HG03175 (cell line): ENCODE measurements at regions not wholly inside any gene's neighbourhood (a gene's known extent, or its start where the extent isn't known, plus 50 kb on each side); places are given as distances from the start of the nearest gene placed in this dataset.
"Not testable (repeated sequence)": the region's sequence is repeated elsewhere in the genome, so short reads cannot be mapped to it uniquely, and the experiment has no call there.

Source experiments
- ATAC-seq: cut with Tn5 transposase; IDR thresholded peaks from one replicate; pipeline ENCODE4 v1.9.1; 2021; ENCODE audit warnings: mild to moderate bottlenecking, moderate library complexity; ENCODE audit not compliant: unreplicated experiment

- no peak for ATAC-seq
These were observed 401.0 kb downstream of the PAX1 start for GRCh38 chr20:22106308-22106938.

GRCh38 chr20:22101606-22102005 is 396.1 kb downstream of the PAX1 start:
- ATAC-seq: no peak

GRCh38 chr20:22100686-22101085 is 395.2 kb downstream of the PAX1 start:
- ATAC-seq: no peak

- no peak for ATAC-seq
These were observed 393.9 kb downstream of the PAX1 start for GRCh38 chr20:22099348-22099747.

- no peak for ATAC-seq
These were observed 393.0 kb downstream of the PAX1 start for GRCh38 chr20:22098511-22098910.

- no peak for ATAC-seq
These were observed 387.7 kb downstream of the PAX1 start for GRCh38 chr20:22093122-22093521.

GRCh38 chr20:22088882-22089281 is 383.4 kb downstream of the PAX1 start:
- no peak for ATAC-seq

GRCh38 chr20:22080985-22081384 is 375.5 kb downstream of the PAX1 start:
- ATAC-seq: no peak

GRCh38 chr20:22074635-22075034 is 369.2 kb downstream of the PAX1 start:
- no peak for ATAC-seq

- no peak for ATAC-seq
These were observed 366.4 kb downstream of the PAX1 start for GRCh38 chr20:22071841-22072240.

- ATAC-seq: no peak
These were observed 365.2 kb downstream of the PAX1 start for GRCh38 chr20:22070610-22071058.

GRCh38 chr20:22063753-22064152 is 358.3 kb downstream of the PAX1 start:
- no peak for ATAC-seq

GRCh38 chr20:22062874-22063273 is 357.4 kb downstream of the PAX1 start:
- no peak for ATAC-seq

- ATAC-seq: no peak
These were observed 355.1 kb downstream of the PAX1 start for GRCh38 chr20:22060610-22061009.

- ATAC-seq: no peak
These were observed 353.3 kb downstream of the PAX1 start for GRCh38 chr20:22058746-22059145.

GRCh38 chr20:22055981-22056380 is 350.5 kb downstream of the PAX1 start:
- ATAC-seq: no peak

- no peak for ATAC-seq
These were observed 346.7 kb downstream of the PAX1 start for GRCh38 chr20:22052025-22052650.

GRCh38 chr20:22045956-22046507 is 340.6 kb downstream of the PAX1 start:
- not testable (repeated sequence) for ATAC-seq

- no peak for ATAC-seq
These were observed 322.0 kb downstream of the PAX1 start for GRCh38 chr20:22027423-22027822.

- ATAC-seq: no peak
These were observed 314.7 kb downstream of the PAX1 start for GRCh38 chr20:22020201-22020600.

GRCh38 chr20:22008456-22008855 is 303.0 kb downstream of the PAX1 start:
- ATAC-seq: no peak

GRCh38 chr20:22006306-22006705 is 300.8 kb downstream of the PAX1 start:
- ATAC-seq: no peak
